ENCODE measurements at regions not wholly inside any gene's neighbourhood (a gene's known extent, or its start where the extent isn't known, plus 50 kb on each side); places are given as distances from the start of the nearest gene placed in this dataset.

GRCh38 chr4:183841001-183841400 is 64.1 kb upstream of the STOX2 start:
- 96% methylated on average over 8 of the region's 8 CpGs for WGBS

GRCh38 chr4:183842129-183842528 is 63.0 kb upstream of the STOX2 start:
- intact Hi-C loops (cut with DNase I): no loop called here
- no peak for DNase-seq (ENCODE audit: extremely low spot score)
- peaks cover 0 to 11% (median 0%) of the 10 kb centered on the region in 4 donors for H3K27me3 ChIP-seq
- no peak overlapping the region for H3K27ac ChIP-seq (replicated peaks in 1 of 4)
- H3K9me3 ChIP-seq: peaks cover 0 to 8% (median 4%) of the 10 kb centered on the region in 4 donors
- 85% methylated on average over 3 of the region's 3 CpGs for WGBS
- TF ChIP-seq EP300 (IDR thresholded peaks at IDR 0.05) (no peak), POLR2A (IDR thresholded peaks at IDR 0.05; ENCODE audit: low read depth) (no peak), CTCF (IDR thresholded peaks at IDR 0.05) (no peak)
- no peaks in the 10 kb centered on the region for H3K36me3 ChIP-seq
- H3K4me3 ChIP-seq: no peak overlapping the region
- H3K4me1 ChIP-seq: peaks cover 0 to 3% (median 0%) of the 10 kb centered on the region in 4 donors

More at GRCh38 chr4:183841001-183841400, 64.1 kb upstream of the STOX2 start:
- DNase-seq (ENCODE audit: extremely low spot score): no peak
- Histone ChIP-seq H3K27ac (replicated peaks in 1 of 4) (no peak overlapping the region), H3K4me3 (no peak overlapping the region), H3K4me1 (peaks cover 0 to 6% (median 0%) of the 10 kb centered on the region in 4 donors), H3K27me3 (peaks cover 0 to 11% (median 0%) of the 10 kb centered on the region in 4 donors), H3K36me3 (no peaks in the 10 kb centered on the region), H3K9me3 (no peaks in the 10 kb centered on the region)
- no peak for TF ChIP-seq EP300 (IDR thresholded peaks at IDR 0.05)
- no peak for TF ChIP-seq POLR2A (IDR thresholded peaks at IDR 0.05; ENCODE audit: low read depth)
- TF ChIP-seq POLR2AphosphoS5 (IDR thresholded peaks at IDR 0.05): no peak
- TF ChIP-seq CTCF (IDR thresholded peaks at IDR 0.05): no peak
- intact Hi-C loops (cut with DNase I): no loop called here

GRCh38 chr4:183843248-183843671 is 61.8 kb upstream of the STOX2 start:
- Histone ChIP-seq H3K4me1 (no peaks in the 10 kb centered on the region), H3K9me3 (peaks cover 0 to 14% (median 5%) of the 10 kb centered on the region in 4 donors), H3K27me3 (peaks cover 0 to 5% (median 0%) of the 10 kb centered on the region in 4 donors), H3K27ac (replicated peaks in 1 of 4) (no peak overlapping the region), H3K4me3 (no peak overlapping the region), H3K36me3 (no peaks in the 10 kb centered on the region)
- intact Hi-C loops (cut with DNase I): no loop called here
- 51% methylated on average over 7 of the region's 7 CpGs for WGBS
- TF ChIP-seq CTCF (IDR thresholded peaks at IDR 0.05): no peak
- no peak for TF ChIP-seq POLR2A (IDR thresholded peaks at IDR 0.05; ENCODE audit: low read depth)
- no peak for TF ChIP-seq POLR2AphosphoS5 (IDR thresholded peaks at IDR 0.05)
- no peak for TF ChIP-seq EP300 (IDR thresholded peaks at IDR 0.05)
- DNase-seq (ENCODE audit: extremely low spot score): no peak

- TF ChIP-seq EP300 (IDR thresholded peaks at IDR 0.05): no peak
- TF ChIP-seq POLR2AphosphoS5 (IDR thresholded peaks at IDR 0.05): no peak
- no peak for TF ChIP-seq CTCF (IDR thresholded peaks at IDR 0.05)
- TF ChIP-seq POLR2A (IDR thresholded peaks at IDR 0.05; ENCODE audit: low read depth): no peak
- H3K27me3 ChIP-seq: no peaks in the 10 kb centered on the region
- H3K4me1 ChIP-seq: peaks cover 4 to 9% (median 6%) of the 10 kb centered on the region in 4 donors
- H3K4me3 ChIP-seq: no peak overlapping the region
- no peak overlapping the region for H3K27ac ChIP-seq (replicated peaks in 1 of 4)
- peaks cover 0 to 14% (median 5%) of the 10 kb centered on the region in 4 donors for H3K9me3 ChIP-seq
- peak; percentile 4 for DNase-seq (ENCODE audit: extremely low spot score)
- no peaks in the 10 kb centered on the region for H3K36me3 ChIP-seq
- intact Hi-C loops (cut with DNase I): no loop called here
Observed at GRCh38 chr4:183846951-183847350, 58.2 kb upstream of the STOX2 start.

- H3K27ac ChIP-seq (replicated peaks in 1 of 4): no peak overlapping the region
- no peaks in the 10 kb centered on the region for H3K27me3 ChIP-seq
- intact Hi-C loops (cut with DNase I): no loop called here
- peaks cover 4 to 9% (median 6%) of the 10 kb centered on the region in 4 donors for H3K4me1 ChIP-seq
- 44% methylated on average over 3 of the region's 3 CpGs for WGBS
- no peak overlapping the region for H3K4me3 ChIP-seq
- H3K9me3 ChIP-seq: peaks cover 0 to 14% (median 5%) of the 10 kb centered on the region in 4 donors
- DNase-seq (ENCODE audit: extremely low spot score): peak; percentile 34
- TF ChIP-seq POLR2A (IDR thresholded peaks at IDR 0.05; ENCODE audit: low read depth): no peak
- H3K36me3 ChIP-seq: no peaks in the 10 kb centered on the region
Observed at GRCh38 chr4:183848805-183849204, 56.3 kb upstream of the STOX2 start.
